ENCODE measurements at regions not wholly inside any gene's neighbourhood (a gene's known extent, or its start where the extent isn't known, plus 50 kb on each side); places are given as distances from the start of the nearest gene placed in this dataset.

DNA sequence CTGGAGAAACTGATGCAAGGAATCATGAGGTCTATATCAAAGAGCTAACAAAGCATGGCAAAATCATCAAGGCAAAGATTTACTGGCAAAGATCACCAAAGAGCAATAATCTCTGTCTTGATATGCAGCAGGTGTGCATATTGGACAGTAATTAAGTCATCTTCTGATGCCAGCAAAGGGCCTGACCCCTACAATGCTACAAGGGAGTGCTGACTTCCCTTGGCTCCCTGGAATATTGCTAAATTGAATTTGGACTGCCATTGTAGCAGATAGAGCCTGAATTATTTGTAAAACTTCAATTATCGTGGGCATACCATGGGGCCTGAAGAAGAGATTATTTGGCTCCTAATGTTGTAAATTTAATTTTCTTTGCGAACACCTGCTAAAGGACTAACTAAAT is 307.9 kb upstream of the SYT1 start:
- intact Hi-C loops (cut with DNase I, micrococcal nuclease): no loop called here
- CTCF ChIA-PET: no interaction called here

DNA sequence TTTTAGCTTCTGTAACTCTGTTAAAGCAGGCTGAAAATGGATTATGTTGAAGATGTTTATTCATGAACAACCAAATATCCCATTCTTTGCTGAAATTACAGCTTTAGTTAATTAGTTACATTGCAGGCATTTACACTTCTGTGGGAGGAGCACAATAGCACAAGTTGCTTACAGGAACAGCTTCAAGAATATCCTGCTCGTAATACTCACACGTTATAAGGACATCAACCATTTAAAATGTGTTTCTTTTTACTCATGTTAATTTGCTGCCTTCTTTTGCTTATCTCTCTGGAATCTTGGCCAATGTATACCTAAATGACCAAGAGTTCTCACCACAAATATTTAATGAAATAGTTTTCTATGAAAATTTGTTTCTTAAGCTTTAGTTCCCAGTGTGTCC is 305.2 kb upstream of the SYT1 start:
- no peak for DNase-seq
- H3K27me3 ChIP-seq (ENCODE audit: control insufficient read depth in 1 of 2, insufficient read depth in 2 of 2, low read length in 2 of 2): no peaks in the 10 kb centered on the region
- H3K36me3 ChIP-seq (ENCODE audit: insufficient read depth, low read length): no peaks in the 10 kb centered on the region
- Mint-ChIP-seq H3K4me1 (ENCODE audit: low read depth) (no peaks in the 10 kb centered on the region), H3K27me3 (no peaks in the 10 kb centered on the region), H3K27ac (no peak overlapping the region), H3K4me3 (no peak overlapping the region), H3K36me3 (ENCODE audit: low read depth) (no peaks in the 10 kb centered on the region), H3K9me3 (peaks cover 5% of the 10 kb centered on the region)
- no peak overlapping the region for H3K4me3 ChIP-seq (ENCODE audit: low read length)
- H3K9me3 ChIP-seq (ENCODE audit: control insufficient read depth in 1 of 2, insufficient read depth in 1 of 2, low read length in 2 of 2): no peaks in the 10 kb centered on the region
- POLR2A ChIA-PET: no interaction called here
- H3K4me1 ChIP-seq (ENCODE audit: insufficient read depth, low read length): no peaks in the 10 kb centered on the region
- no peak for ATAC-seq (ENCODE audit: poor library complexity)
- intact Hi-C loops (cut with DNase I, micrococcal nuclease): no loop called here
- no peak overlapping the region for H3K27ac ChIP-seq (ENCODE audit: low read depth in 1 of 2, low read length in 2 of 2)
- TF ChIP-seq, protein P1, sequence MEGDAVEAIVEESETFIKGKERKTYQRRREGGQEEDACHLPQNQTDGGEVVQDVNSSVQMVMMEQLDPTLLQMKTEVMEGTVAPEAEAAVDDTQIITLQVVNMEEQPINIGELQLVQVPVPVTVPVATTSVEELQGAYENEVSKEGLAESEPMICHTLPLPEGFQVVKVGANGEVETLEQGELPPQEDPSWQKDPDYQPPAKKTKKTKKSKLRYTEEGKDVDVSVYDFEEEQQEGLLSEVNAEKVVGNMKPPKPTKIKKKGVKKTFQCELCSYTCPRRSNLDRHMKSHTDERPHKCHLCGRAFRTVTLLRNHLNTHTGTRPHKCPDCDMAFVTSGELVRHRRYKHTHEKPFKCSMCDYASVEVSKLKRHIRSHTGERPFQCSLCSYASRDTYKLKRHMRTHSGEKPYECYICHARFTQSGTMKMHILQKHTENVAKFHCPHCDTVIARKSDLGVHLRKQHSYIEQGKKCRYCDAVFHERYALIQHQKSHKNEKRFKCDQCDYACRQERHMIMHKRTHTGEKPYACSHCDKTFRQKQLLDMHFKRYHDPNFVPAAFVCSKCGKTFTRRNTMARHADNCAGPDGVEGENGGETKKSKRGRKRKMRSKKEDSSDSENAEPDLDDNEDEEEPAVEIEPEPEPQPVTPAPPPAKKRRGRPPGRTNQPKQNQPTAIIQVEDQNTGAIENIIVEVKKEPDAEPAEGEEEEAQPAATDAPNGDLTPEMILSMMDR (IDR thresholded peaks at IDR 0.05): no peak
- CTCF ChIA-PET: no interaction called here

More for the DNA sequence above, 307.9 kb upstream of the SYT1 start:
- Mint-ChIP-seq H3K36me3 (ENCODE audit: low read depth) (no peaks in the 10 kb centered on the region), H3K4me1 (ENCODE audit: low read depth) (no peaks in the 10 kb centered on the region), H3K27me3 (no peaks in the 10 kb centered on the region), H3K27ac (no peak overlapping the region), H3K4me3 (no peak overlapping the region), H3K9me3 (peaks cover 5% of the 10 kb centered on the region)
- Histone ChIP-seq H3K27me3 (ENCODE audit: control insufficient read depth in 1 of 2, insufficient read depth in 2 of 2, low read length in 2 of 2) (no peaks in the 10 kb centered on the region), H3K36me3 (ENCODE audit: insufficient read depth, low read length) (no peaks in the 10 kb centered on the region), H3K4me3 (ENCODE audit: low read length) (no peak overlapping the region), H3K4me1 (ENCODE audit: insufficient read depth, low read length) (no peaks in the 10 kb centered on the region), H3K27ac (ENCODE audit: low read depth in 1 of 2, low read length in 2 of 2) (no peak overlapping the region), H3K9me3 (ENCODE audit: control insufficient read depth in 1 of 2, insufficient read depth in 1 of 2, low read length in 2 of 2) (no peaks in the 10 kb centered on the region)
- TF ChIP-seq, protein P1 (IDR thresholded peaks at IDR 0.05): no peak
- POLR2A ChIA-PET: no interaction called here
- ATAC-seq (ENCODE audit: poor library complexity) (no peak), DNase-seq (no peak)

DNA sequence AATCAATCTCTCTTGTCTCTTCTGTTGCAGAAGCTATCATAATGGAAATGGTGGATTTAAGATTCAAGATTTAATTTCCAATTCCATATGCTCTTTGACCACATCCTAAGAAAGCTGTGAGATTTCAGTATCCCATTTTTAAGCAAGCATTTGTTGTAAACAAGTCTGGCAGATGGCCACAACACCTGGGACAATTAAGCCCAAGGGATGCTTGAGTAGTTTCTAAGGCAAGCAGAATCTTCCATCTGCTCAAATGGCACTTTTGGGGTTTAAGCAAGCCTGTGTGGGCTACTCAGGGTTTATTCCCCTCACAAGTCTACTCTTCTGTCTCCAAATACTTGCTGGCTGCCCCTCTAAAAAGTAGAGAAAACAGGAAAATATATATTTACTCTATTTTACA is 304.7 kb upstream of the SYT1 start:
- H3K27ac Mint-ChIP-seq: no peak overlapping the region
- DNase-seq (no peak), ATAC-seq (ENCODE audit: poor library complexity) (no peak)
- Histone ChIP-seq H3K36me3 (ENCODE audit: insufficient read depth, low read length) (no peaks in the 10 kb centered on the region), H3K4me3 (ENCODE audit: low read length) (no peak overlapping the region), H3K27ac (ENCODE audit: low read depth in 1 of 2, low read length in 2 of 2) (no peak overlapping the region), H3K27me3 (ENCODE audit: control insufficient read depth in 1 of 2, insufficient read depth in 2 of 2, low read length in 2 of 2) (no peaks in the 10 kb centered on the region), H3K4me1 (ENCODE audit: insufficient read depth, low read length) (no peaks in the 10 kb centered on the region), H3K9me3 (ENCODE audit: control insufficient read depth in 1 of 2, insufficient read depth in 1 of 2, low read length in 2 of 2) (no peaks in the 10 kb centered on the region)
- intact Hi-C loops (cut with DNase I, micrococcal nuclease): no loop called here
- POLR2A ChIA-PET: no interaction called here
- no peak overlapping the region for H3K4me3 Mint-ChIP-seq
- TF ChIP-seq, protein P1 (IDR thresholded peaks at IDR 0.05): no peak
- CTCF ChIA-PET: no interaction called here
- no peaks in the 10 kb centered on the region for H3K27me3 Mint-ChIP-seq
- H3K9me3 Mint-ChIP-seq: peaks cover 5% of the 10 kb centered on the region
- H3K4me1 Mint-ChIP-seq (ENCODE audit: low read depth): no peaks in the 10 kb centered on the region
- H3K36me3 Mint-ChIP-seq (ENCODE audit: low read depth): no peaks in the 10 kb centered on the region
